ENCODE measurements at regions not wholly inside any gene's neighbourhood (a gene's known extent, or its start where the extent isn't known, plus 50 kb on each side); places are given as distances from the start of the nearest gene placed in this dataset.

DNA sequence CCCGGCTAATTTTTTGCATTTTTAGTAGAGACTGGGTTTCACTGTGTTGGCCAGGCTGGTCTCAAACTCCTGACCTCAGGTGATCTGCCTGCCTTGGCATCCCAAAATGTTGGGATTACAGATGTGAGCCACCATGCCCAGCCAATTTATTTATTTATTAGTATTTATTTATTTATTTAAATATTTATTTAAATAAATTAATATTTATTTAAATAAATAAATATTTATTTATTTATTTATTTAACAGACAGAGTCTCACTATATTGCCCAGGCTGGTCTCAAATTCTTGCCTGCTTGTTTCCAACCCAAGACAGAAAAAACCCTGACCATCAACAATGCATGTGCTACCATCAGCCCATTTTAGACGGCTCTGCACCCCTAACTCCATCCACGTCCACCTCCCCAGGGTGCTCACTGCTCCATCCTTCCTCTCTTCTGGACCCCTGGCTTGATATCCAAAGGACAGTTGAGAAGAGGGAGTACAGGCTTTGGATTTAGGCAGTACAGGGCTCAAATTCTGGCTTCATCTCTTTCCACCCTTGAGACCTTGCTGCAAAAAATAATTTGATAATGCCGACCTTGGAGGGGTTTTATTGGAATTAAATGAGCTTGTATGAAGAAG lies 232.6 kb downstream of the MED10 start:
- peak; percentile 57 for DNase-seq (ENCODE audit: extremely low spot score)
- no peak overlapping the region for H3K4me3 ChIP-seq
- H3K4me1 ChIP-seq: no peaks in the 10 kb centered on the region
- 91% methylated on average over 4 of the region's 4 CpGs for WGBS
- TF ChIP-seq, protein P1, sequence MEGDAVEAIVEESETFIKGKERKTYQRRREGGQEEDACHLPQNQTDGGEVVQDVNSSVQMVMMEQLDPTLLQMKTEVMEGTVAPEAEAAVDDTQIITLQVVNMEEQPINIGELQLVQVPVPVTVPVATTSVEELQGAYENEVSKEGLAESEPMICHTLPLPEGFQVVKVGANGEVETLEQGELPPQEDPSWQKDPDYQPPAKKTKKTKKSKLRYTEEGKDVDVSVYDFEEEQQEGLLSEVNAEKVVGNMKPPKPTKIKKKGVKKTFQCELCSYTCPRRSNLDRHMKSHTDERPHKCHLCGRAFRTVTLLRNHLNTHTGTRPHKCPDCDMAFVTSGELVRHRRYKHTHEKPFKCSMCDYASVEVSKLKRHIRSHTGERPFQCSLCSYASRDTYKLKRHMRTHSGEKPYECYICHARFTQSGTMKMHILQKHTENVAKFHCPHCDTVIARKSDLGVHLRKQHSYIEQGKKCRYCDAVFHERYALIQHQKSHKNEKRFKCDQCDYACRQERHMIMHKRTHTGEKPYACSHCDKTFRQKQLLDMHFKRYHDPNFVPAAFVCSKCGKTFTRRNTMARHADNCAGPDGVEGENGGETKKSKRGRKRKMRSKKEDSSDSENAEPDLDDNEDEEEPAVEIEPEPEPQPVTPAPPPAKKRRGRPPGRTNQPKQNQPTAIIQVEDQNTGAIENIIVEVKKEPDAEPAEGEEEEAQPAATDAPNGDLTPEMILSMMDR (IDR thresholded peaks at IDR 0.05): no peak
- no peak for TF ChIP-seq EP300 (IDR thresholded peaks at IDR 0.05)
- no peak for TF ChIP-seq POLR2A (IDR thresholded peaks at IDR 0.05; ENCODE audit: low read depth)
- TF ChIP-seq POLR2AphosphoS5 (IDR thresholded peaks at IDR 0.05): no peak
- no peaks in the 10 kb centered on the region for H3K36me3 ChIP-seq
- H3K27me3 ChIP-seq: peaks cover 0 to 8% (median 0%) of the 10 kb centered on the region in 4 donors
- H3K9me3 ChIP-seq: no peaks in the 10 kb centered on the region
- no peak overlapping the region for H3K27ac ChIP-seq (replicated peaks in 1 of 4)
- intact Hi-C loops (cut with DNase I): no loop called here

GRCh38 chr5:6143523-6143922 lies 234.8 kb downstream of the MED10 start:
- H3K4me3 ChIP-seq: no peak overlapping the region
- peak; percentile 70 for DNase-seq (ENCODE audit: extremely low spot score)
- H3K4me1 ChIP-seq: no peaks in the 10 kb centered on the region
- intact Hi-C loops (cut with DNase I): no loop called here
- H3K9me3 ChIP-seq: no peaks in the 10 kb centered on the region
- H3K36me3 ChIP-seq: no peaks in the 10 kb centered on the region
- no peak overlapping the region for H3K27ac ChIP-seq (replicated peaks in 1 of 4)
- peaks cover 0 to 8% (median 0%) of the 10 kb centered on the region in 4 donors for H3K27me3 ChIP-seq
- 41% methylated on average over 5 of the region's 5 CpGs for WGBS
- TF ChIP-seq EP300 (IDR thresholded peaks at IDR 0.05): no peak
- no peak for TF ChIP-seq POLR2AphosphoS5 (IDR thresholded peaks at IDR 0.05)
- TF ChIP-seq, protein P1 (IDR thresholded peaks at IDR 0.05): no peak
- TF ChIP-seq POLR2A (IDR thresholded peaks at IDR 0.05; ENCODE audit: low read depth): no peak

GRCh38 chr5:6142353-6142752 lies 236.0 kb downstream of the MED10 start:
- peaks cover 0 to 8% (median 0%) of the 10 kb centered on the region in 4 donors for H3K27me3 ChIP-seq
- H3K4me1 ChIP-seq: no peaks in the 10 kb centered on the region
- TF ChIP-seq EP300 (IDR thresholded peaks at IDR 0.05): no peak
- no peak for TF ChIP-seq POLR2AphosphoS5 (IDR thresholded peaks at IDR 0.05)
- TF ChIP-seq POLR2A (IDR thresholded peaks at IDR 0.05; ENCODE audit: low read depth): no peak
- TF ChIP-seq, protein P1 (IDR thresholded peaks at IDR 0.05): no peak
- peak; percentile 55 for DNase-seq (ENCODE audit: extremely low spot score)
- no peaks in the 10 kb centered on the region for H3K36me3 ChIP-seq
- 62% methylated on average over 5 of the region's 5 CpGs for WGBS
- H3K27ac ChIP-seq (replicated peaks in 1 of 4): no peak overlapping the region
- no peak overlapping the region for H3K4me3 ChIP-seq
- no peaks in the 10 kb centered on the region for H3K9me3 ChIP-seq
- intact Hi-C loops (cut with DNase I): no loop called here

- Histone ChIP-seq H3K4me1 (no peaks in the 10 kb centered on the region), H3K27me3 (no peaks in the 10 kb centered on the region), H3K27ac (replicated peaks in 1 of 4) (no peak overlapping the region), H3K9me3 (no peaks in the 10 kb centered on the region), H3K36me3 (no peaks in the 10 kb centered on the region), H3K4me3 (no peak overlapping the region)
- 15% methylated on average over 5 of the region's 5 CpGs for WGBS
- TF ChIP-seq, protein P1 (IDR thresholded peaks at IDR 0.05): no peak
- no peak for TF ChIP-seq POLR2A (IDR thresholded peaks at IDR 0.05; ENCODE audit: low read depth)
- TF ChIP-seq POLR2AphosphoS5 (IDR thresholded peaks at IDR 0.05): no peak
- no peak for TF ChIP-seq EP300 (IDR thresholded peaks at IDR 0.05)
- intact Hi-C loops (cut with DNase I): no loop called here
- peak; percentile 86 for DNase-seq (ENCODE audit: extremely low spot score)
These were observed 238.1 kb downstream of the MED10 start for GRCh38 chr5:6140219-6140618.

DNA sequence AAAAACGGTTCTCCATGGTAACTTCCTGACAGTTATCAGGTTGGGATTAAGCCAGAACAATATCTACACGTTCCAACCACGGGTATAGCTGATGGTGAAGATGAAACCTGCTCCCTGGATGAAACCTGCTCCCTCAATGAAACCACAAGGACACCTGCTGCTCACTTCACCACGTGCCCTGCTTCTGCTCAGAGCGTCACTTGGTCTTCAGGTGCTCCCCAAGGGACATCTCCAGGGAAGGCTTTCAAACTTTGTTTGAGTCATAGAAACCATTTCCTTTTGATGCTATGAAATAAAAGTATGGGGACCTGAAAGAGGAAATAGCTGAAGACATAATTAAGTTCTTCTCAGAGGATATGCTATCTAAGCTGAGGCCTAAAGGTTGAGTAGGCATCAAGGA lies 242.4 kb downstream of the MED10 start:
- H3K27me3 ChIP-seq: no peaks in the 10 kb centered on the region
- intact Hi-C loops (cut with DNase I): no loop called here
- no peaks in the 10 kb centered on the region for H3K4me1 ChIP-seq
- H3K36me3 ChIP-seq: no peaks in the 10 kb centered on the region
- no peaks in the 10 kb centered on the region for H3K9me3 ChIP-seq
- DNase-seq (ENCODE audit: extremely low spot score): no peak
- TF ChIP-seq EP300 (IDR thresholded peaks at IDR 0.05): no peak
- TF ChIP-seq POLR2A (IDR thresholded peaks at IDR 0.05; ENCODE audit: low read depth): no peak
- TF ChIP-seq POLR2AphosphoS5 (IDR thresholded peaks at IDR 0.05): no peak
- TF ChIP-seq, protein P1 (IDR thresholded peaks at IDR 0.05): no peak
- WGBS: 74% methylated on average over 5 of the region's 5 CpGs
- H3K4me3 ChIP-seq: no peak overlapping the region
- no peak overlapping the region for H3K27ac ChIP-seq (replicated peaks in 1 of 4)
